GM21786 (cell line): ENCODE measurements at regions not wholly inside any gene's neighbourhood (a gene's known extent, or its start where the extent isn't known, plus 50 kb on each side); places are given as distances from the start of the nearest gene placed in this dataset.

Experiments
- ATAC-seq: cut with Tn5 transposase; IDR thresholded peaks from one replicate; pipeline ENCODE4 v1.9.1; 2021; ENCODE audit not compliant: unreplicated experiment

DNA sequence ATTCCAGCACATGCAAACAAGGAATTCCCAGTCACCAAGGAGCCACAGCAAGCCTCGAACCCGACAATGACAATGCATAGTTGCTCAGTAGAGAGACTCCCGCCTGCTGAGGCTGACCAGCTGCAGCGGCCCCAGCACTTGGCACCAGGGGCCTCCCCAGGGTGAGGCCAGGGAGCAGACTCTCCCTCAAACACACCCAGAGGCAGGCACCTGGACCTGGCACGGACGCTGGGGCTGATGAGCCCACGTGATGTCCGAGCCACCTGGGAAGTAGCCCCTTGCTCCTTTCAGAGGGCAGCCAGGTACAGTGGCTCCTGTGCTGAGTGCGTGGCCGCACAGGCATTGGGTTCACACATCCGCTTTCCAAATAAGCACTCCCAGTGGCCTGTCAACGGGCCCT, 315.9 kb upstream of the TGFBR2 start:
- no peak for ATAC-seq

DNA sequence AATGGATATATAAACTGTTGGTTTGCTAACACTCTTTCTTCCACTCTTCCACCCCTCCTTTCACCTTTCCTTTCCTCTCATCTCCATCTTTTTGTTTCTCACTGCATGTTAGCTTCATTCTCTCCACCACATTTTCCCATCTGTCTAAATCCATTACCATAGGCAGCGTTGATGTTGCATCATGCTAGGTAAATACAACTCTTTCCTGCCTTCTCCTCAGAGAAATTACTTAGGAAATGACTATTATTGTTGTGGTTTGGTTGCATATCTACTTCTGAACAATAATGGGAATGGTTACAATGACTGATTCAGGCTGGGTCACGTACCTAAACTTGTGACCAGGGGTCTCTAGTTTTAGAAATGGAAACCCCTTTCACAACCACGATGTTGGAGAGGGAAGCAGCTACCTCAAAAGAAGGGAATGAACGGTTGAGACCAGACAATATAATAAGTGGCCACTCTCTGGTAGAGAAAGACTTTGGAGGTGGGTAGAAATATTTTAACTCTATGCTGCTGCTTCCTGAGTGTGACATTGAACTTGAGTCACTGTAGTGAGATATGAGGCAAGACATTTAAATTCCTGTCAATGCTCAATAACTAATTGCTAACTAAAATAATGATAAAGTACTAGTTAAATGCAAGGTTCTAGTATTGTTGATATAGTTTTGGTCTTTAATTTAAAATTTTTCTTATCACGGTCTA, 314.1 kb upstream of the TGFBR2 start:
- ATAC-seq: no peak

DNA sequence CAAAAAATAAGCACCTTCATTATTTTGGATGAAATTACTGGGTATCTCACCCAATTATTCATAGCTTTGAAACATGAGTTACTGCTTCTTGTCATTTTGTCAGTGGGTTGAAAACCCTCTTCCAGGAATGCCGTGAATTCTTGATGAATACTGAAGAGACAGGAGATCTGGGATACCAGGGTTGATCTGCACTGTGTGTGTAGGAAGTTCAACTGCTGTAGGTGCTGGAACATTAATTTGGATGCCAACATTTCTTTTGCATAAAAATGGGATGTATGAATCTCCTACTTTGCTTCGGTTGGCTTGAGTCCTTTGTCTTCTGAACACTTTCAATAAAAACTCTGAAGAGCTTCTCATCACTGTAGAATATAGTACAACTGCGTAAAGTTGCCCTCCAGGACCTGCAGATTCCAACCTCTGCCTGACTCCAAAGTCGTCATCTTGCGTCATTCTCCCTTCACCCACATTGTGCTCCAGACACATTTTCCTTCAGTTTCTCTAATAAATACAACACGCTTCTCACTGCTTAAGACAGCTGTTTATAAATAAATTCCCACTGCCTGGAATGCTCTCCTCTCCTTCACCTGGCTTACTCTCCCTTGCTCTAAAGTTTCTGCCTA, 312.7 kb upstream of the TGFBR2 start:
- ATAC-seq: no peak

DNA sequence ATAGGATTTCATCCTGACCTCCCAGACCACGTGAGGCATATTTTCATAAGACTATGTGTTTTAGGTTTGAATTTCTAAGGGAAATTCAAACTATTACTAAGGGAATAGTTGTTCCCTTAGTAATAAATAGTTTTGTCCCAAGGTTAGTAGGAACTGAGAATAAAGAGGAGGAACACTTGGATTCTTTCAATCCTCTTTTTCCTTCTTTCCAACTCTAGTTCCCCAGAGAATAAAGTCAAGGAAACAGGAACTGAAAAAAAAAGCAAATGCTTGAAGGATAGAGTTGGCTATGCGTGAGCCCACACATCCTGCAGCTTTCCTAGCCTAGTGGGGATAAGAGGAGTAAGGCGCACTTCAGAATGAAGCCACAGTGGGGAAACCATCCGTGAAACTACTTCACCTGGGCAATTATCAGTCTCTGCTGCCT, 312.1 kb upstream of the TGFBR2 start:
- no peak for ATAC-seq

DNA sequence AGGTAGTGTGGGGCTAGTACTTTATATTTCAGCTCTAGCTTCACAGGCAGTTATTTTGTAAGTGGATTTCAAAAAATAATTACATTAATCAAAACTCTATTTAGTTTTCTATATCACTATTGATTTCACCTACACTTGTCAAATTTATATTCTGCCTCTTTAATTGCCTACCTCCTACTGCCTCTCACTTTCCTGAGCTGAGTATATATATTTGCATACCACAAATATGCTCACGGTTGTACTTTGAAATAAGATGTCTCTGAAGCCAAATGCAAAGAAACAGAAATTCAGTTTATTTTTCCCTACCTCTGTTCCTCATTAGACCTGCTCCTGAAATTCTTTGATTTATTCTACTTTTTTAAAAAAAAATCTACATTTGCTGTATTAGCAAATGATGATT, 309.3 kb upstream of the TGFBR2 start:
- no peak for ATAC-seq

DNA sequence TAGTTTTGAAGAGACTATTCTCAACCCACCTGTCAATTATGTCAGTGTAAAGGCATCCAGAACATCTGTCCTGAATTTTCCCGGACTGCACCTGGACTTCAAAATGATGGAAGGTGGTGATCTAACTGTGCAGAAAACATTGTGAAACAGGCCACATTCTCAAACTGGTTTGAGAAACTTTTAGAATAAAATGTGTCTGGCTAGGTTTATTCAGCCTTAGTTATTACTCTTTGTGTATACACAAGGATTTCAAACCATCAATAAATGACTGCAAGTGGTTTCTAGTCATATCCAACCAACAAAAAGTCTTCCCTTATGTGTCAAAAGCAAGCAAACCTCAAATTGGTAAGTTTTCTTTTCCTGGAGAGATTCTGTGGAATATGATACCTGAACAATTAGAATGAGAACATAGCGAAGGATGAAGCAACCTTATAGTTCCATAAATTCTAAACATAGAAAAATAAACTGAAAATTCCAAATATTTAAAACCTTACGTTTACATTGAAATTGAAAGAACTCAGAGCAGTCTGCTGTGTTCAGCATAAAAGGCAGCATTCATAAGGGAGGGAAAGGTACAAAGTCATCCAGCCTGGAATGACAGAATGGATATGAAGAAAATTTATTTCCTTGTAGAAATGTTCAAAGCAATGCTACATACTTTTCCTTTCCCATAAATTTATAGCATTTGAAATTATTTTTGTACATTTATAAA, 306.6 kb upstream of the TGFBR2 start:
- no peak for ATAC-seq

DNA sequence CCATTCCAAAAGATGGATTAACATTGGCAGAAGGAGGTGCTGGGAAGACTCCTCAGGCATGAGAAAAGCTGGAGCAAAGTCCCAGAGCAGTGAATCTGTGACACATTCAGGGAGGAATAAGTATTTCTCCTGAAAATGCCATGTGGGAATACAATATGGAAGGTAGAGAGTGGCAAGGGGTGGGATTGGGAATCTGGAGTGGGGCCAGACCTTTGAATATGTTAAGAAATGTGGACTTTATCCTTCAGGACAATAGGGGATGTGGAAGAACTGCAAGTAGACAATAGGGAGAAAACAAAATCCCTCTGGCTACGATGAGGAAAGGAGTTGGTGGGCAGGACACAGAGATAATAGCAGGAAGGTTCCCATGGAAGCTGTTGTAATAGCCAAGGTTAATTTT, 305.6 kb upstream of the TGFBR2 start:
- no peak for ATAC-seq

DNA sequence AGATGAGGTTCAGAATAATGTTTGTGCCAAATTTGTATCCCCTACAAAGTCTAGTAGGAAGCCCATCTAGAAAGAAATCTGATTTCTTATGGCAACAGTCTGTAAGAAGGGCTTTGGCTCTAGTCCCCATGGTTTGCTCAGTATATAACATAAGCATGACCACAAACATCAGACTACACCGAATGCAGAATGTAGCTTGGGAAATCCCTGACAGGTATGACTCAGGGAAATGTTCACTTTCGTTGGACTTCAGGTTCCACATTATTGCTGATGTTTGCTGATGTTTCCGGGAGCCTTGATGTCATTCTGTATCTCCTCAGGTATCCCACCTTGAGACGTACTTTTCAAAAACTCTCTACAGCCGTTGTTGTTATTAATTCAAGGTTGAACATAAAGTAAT, 304.4 kb upstream of the TGFBR2 start:
- peak; percentile 60 for ATAC-seq

DNA sequence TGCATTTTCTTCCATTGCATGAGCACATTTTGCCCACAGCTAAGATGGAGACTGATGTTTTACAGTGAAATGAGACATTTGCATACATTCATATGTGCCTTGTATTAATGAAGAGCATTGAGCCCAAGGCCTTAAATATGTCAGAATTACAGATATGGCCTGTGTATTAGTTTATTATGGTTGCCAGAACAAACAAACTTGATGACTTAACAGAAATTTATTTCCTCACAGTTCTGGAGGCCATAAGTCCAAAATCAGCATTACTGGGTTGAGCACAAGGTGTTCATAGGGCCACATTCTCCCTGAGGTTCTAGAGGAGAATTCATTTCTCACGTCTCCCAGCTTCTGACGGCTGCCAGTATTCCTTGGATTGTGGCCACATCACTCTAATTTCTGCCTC, 302.6 kb upstream of the TGFBR2 start:
- ATAC-seq: no peak

DNA sequence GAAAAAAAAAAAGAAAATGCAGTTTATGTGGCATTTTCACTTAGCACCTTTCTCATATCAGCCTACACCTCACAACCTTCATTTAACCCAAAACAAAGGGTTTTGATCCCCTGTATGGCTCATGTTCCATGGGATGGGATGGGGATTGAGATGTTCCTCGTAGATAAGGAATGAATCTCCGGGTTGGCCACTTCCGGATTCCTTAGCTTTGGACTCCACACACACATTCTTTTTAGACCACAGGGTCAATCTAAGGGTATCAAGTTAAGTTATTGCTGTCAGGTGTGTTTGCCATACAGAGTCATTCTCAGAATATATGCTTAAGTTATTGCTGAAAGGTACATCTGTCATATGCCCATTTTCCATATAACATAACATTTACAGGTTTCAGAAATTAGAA, 301.4 kb upstream of the TGFBR2 start:
- no peak for ATAC-seq

DNA sequence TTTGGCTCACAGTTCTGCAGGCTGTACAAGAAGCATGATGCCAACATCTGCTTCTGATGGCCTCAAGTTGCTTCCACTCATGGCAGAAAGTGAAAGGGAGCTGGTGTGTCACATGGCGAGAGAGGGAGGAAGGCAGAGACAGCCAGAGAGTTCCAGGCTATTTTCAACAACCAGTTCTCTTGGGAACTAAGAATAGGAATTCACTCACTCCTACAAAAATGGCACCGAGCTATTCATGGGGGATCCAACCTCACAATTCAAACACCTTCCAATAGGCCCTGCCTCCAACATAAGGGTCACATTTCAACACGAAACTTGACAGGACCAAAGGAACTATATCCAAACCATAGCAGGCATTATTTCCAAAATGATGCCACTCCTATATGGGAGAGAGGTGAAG, 299.5 kb upstream of the TGFBR2 start:
- ATAC-seq: no peak

DNA sequence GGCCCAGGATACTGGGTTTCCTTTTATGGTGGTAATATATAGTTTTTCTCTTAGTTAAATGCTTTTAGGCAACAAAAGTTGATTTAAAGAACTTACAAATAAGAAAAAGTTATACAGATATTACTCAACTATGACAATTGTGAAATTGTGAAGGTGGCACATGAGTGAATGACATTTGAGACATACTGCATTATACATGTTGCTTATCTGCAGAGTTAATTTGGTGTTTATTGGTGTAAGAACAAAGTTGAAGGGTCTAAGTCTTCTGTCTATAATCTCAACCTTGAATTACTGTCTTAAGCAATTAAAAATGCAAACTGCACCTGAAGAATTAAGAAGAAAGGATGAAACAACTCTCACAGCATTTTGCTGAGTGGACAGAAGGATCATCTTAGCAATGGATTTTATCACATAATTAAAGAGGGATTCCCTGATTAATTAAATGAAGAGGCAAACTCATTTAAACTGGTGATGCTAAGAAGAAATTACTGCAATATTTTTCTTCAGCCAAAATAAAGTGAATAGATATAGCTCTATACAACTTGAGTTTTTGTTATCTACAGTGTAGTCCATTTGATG, 298.9 kb upstream of the TGFBR2 start:
- no peak for ATAC-seq

DNA sequence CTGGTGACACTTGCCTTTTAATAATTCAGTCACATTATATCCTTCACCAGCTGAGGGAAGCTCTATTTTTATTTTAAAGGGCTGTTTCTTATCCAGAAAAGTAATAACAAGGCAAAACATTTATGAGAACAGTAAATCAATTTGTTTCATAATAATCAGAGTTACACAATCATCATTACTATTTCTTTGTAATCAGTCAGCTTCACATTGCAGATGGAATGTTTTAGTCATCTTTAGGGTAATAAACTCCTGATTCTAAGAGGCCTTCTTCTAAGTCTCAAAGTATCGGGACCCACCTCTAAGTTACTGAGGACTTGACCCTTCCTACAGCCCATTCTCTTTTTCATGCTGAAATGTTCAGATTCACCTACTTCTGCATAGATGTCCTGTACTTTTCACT, 298.3 kb upstream of the TGFBR2 start:
- no peak for ATAC-seq

DNA sequence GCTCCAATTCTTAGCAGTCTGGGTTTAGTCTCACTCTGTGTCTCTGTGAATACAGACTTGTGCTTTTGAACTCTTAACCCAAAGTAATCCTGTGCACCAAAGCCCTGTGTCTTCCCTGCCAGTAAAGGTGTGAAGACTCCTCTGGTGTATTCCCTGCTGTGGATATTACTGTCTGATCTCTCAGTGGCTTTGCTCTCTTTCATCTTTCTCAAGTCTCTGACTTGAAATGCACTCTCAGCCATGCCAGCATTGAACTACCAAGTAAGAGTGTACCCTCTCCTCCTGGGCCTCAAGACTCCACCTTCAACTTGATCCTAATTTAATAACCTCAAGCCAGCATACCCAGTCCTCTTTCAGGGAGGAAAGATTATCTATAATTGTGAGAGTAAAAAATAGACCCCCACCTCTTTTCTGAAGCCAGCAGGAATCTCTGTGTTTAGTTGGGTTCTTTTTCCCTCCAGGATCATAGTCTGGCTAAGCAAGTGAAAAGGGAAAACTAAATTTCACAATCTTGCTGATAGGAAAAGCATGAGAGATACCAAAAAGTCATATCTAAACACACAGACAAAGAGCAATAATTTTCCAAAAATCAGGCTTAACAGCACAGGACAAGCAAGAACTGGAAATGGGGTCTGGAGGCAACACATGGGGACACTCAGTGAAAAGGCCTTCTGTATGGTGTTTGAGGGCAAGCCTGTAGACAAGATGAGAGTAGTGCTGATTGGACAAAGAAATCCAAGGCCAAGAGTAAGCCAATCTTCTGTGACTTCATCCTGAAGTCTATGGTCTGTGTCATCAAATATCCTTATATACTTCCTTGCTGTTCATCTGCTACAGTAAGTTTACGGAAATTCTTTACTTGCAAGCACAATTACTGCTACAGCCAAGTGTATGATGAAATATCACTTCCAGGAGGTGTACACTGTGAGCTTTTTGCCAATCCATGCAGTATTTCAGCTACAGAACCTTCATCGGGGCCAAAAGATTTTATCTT, 296.1 kb upstream of the TGFBR2 start:
- no peak for ATAC-seq

DNA sequence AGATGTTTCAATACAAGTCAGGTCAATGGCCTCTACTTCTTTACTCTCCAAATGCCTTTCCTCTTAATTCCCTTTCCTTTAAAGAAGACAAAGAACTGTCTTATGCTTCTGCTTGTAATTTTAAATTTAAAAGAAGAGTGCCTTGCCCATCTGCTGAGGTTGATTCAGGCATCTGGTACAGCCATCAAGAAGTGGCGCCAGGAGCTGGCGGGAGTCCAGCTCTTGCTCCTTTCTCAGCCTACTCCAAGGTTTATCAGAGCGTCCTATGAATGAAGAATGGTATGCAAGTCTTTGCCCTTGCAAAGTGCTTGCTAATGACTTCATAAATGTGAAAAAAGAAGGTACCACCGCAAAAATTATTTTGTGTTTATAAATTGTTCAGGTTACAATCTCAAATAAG, 294.6 kb upstream of the TGFBR2 start:
- no peak for ATAC-seq

DNA sequence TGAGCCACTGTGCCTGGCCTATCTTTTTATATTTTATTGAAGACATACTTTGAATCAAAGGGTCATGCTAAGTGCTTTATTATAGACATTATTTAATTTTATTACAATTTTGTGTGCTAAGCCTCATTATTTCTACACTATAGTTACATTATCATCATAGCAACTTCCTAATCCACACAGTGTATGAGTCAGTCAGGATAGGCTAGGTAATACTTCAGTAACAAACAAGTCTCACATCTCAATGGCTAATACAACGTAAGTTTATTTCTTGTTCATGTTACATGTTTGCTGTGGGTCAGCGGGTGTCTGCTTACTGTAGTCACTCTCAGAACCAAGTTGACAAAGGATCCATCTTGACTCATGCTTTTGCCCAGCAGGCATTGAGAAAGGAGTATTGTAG, 292.6 kb upstream of the TGFBR2 start:
- no peak for ATAC-seq

DNA sequence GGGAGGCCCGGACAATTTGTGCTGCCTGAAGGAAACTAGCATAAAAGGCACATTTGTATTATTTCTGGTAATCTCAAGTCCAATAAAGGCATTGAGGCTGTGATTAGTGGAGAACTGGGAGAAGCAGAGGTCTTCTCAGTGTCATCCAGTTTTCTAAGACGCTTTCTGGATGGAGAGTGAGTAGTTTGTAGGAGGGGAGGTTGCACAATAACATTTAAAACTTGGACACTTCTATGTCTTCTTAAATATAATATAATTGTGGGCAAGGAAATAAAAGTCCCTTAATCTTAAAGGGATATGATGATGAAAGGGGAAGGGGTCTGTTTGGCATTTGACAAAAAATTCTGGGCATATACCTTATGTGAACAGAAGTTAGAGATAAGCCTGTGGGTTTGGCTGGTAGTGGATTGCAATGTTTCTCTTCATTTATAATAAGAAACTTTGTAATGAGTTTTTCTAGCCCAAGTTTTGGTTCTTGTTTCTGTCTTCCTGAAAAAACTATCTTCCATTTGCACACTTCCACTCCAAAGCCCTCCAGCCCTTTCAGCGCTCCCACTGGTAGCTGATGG, 291.6 kb upstream of the TGFBR2 start:
- no peak for ATAC-seq

DNA sequence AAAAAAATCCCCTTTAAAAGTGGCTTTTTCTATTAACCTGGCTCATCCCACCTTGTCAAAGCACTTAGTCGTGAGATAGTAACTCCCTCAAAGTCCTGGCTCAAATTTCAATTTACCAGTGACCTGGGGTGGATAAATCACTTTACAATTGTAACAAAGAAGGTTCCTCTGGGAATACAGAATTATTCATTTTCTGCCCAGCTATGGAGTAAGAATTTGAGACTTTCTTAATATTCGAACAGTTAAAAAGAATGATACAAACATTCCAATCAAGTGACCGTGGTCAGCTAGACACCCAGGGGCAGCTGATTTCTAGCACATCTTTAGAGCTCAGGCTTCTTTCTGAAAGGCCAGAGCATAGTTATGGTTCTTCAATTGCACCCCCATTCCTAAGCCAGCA, 291.0 kb upstream of the TGFBR2 start:
- no peak for ATAC-seq

DNA sequence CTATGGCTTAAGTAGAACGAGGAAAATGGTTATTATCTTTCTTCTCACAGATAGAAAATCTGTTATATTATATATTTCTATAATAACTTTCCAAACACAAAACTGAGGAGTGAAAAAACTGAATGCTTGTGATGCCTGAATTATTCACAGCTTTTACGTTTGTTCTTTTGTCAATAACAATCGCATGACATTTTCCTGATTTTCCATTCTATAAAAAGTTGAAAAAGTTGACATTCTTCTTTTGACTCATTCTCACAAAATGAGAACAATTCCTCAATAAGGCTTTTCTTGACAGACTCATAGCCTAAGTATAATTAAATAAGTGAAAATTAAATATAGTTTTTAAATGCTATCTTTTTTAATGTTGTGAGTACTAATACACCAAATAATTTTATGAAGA, 288.8 kb upstream of the TGFBR2 start:
- no peak for ATAC-seq

DNA sequence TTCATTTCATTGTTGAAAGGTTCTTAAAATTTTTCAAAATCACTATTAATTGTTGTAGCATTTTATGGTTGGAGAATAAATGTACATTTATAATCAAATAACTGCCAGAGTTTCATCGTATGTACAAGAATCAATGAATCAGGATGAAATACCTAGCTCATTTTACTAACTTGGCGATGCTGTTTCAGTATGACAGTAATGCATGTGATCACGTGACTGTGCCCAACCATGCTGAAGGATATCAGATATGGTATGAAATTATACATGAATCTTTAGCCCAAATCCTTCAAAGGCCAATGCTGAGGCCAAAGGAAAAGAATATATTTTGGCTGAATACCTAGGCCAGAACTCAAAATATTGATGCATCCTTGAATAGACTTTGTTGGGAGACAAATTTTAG, 288.3 kb upstream of the TGFBR2 start:
- no peak for ATAC-seq

DNA sequence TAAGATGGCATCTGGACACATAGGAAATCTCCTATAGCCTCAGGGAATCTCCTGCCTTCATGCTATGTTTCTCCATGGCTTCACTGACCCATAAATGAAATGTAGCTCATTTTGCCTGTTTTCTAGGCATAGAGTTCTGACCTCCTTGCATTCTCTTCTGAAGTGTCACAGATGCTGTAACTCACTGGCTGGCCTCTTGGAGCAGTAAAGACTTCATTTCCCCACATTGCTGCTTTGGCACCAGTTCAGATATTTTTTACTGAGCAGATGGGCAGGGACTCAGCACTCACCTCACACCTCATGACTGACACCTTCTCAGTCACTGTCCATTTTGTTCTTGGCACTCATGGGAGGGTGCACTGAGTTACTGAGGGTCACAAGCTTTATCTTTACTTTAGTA, 286.7 kb upstream of the TGFBR2 start:
- ATAC-seq: peak; percentile 74
